Neural cell (in vitro differentiated cells): ENCODE measurements at regions not wholly inside any gene's neighbourhood (a gene's known extent, or its start where the extent isn't known, plus 50 kb on each side); places are given as distances from the start of the nearest gene placed in this dataset.

ENCODE experiments used
- H2AFZ ChIP-seq: fragments of 200-600, 300-800 bp; sonication (generic), shearing (Covaris generic); 2 replicates; pipeline ENCODE4 v1.6.0; 2014; ENCODE audit warnings: low read depth, mild to moderate bottlenecking, antibody characterized with exemption, low read length, moderate library complexity
- H3F3A ChIP-seq: fragments of 200-600 bp; shearing (Covaris generic); 2 replicates; pipeline ENCODE4 v1.6.1; 2016; ENCODE audit warnings: mild to moderate bottlenecking, moderate library complexity, mixed read lengths, antibody characterized with exemption, low read length; ENCODE audit not compliant: insufficient read depth, poor library complexity, severe bottlenecking
- H3K27ac ChIP-seq: fragments of 200-600, 300-800 bp; sonication (generic), shearing (Covaris generic); 2 replicates; pipeline ENCODE4 v1.5.1; 2014; ENCODE audit warnings: mild to moderate bottlenecking, low read length, moderate library complexity
- H3K27me3 ChIP-seq: fragments of 300-800, 200-600 bp; sonication (generic), shearing (Covaris generic); 2 replicates; pipeline ENCODE4 v1.6.0; 2014; ENCODE audit warnings: mild to moderate bottlenecking, low read depth, low read length, moderate library complexity; ENCODE audit not compliant: insufficient read depth
- H3K36me3 ChIP-seq: fragments of 300-800, 200-600 bp; sonication (generic), shearing (Covaris generic); 2 replicates; pipeline ENCODE4 v1.5.1; 2014; ENCODE audit warnings: mild to moderate bottlenecking, antibody characterized with exemption, low read length, moderate library complexity; ENCODE audit not compliant: insufficient read depth
- H3K4me2 ChIP-seq: fragments of 300-800, 200-600 bp; sonication (generic), shearing (Covaris generic); 2 replicates; pipeline ENCODE4 v1.6.0; 2014; ENCODE audit warnings: mild to moderate bottlenecking, low read length
- H3K4me3 ChIP-seq: fragments of 300-800, 200-600 bp; sonication (generic), shearing (Covaris generic); 2 replicates; pipeline ENCODE4 v1.5.1; 2014; ENCODE audit warnings: mild to moderate bottlenecking, low read length, moderate library complexity
- H3K79me2 ChIP-seq: fragments of 200-600 bp; shearing (Covaris generic); replicated peaks from 2 replicates; pipeline ENCODE4 v1.6.0; 2014; ENCODE audit warnings: mild to moderate bottlenecking, low read length, moderate library complexity; ENCODE audit not compliant: insufficient read depth
- H3K9ac ChIP-seq: fragments of 300-800, 200-600 bp; sonication (generic), shearing (Covaris generic); 2 replicates; pipeline ENCODE4 v1.6.1; 2016; ENCODE audit warnings: mild to moderate bottlenecking, low read length, mixed read lengths
- H3K9me2 ChIP-seq: fragments of 200-600 bp; shearing (Covaris generic); 2 replicates; pipeline ENCODE4 v1.6.1; 2016; ENCODE audit warnings: mild to moderate bottlenecking, low read length, mixed read lengths; ENCODE audit not compliant: insufficient read depth
- H3K9me3 ChIP-seq: fragments of 200-600, 300-800 bp; sonication (generic), shearing (Covaris generic); 2 replicates; pipeline ENCODE4 v1.6.1; 2016; ENCODE audit warnings: mild to moderate bottlenecking, mixed run types, low read length, moderate library complexity, mixed read lengths
- H4K20me1 ChIP-seq: fragments of 200-600 bp; shearing (Covaris generic); 2 replicates; pipeline ENCODE4 v1.6.1; 2016; ENCODE audit warnings: mild to moderate bottlenecking, mixed run types; ENCODE audit not compliant: insufficient read depth
- EP300 ChIP-seq: fragments of 450-650 bp; conservative IDR thresholded peaks from 2 replicates; pipeline ENCODE4 v1.6.1; 2014; ENCODE audit warnings: antibody characterized with exemption, mild to moderate bottlenecking, moderate library complexity; ENCODE audit not compliant: poor library complexity, severe bottlenecking
- EZH2 ChIP-seq: fragments of 200-600, 300-800 bp; shearing (Covaris generic), sonication (generic); IDR thresholded peaks from 2 replicates; pipeline ENCODE4 v1.6.1; 2014; ENCODE audit warnings: antibody characterized with exemption, low read length, borderline replicate concordance, mild to moderate bottlenecking; ENCODE audit not compliant: insufficient read depth, poor library complexity, severe bottlenecking
- MXI1 ChIP-seq: fragments of 450-650 bp; conservative IDR thresholded peaks from 2 replicates; pipeline ENCODE4 v1.6.1; 2014; ENCODE audit warnings: antibody characterized with exemption, mild to moderate bottlenecking; ENCODE audit not compliant: poor library complexity, severe bottlenecking
- POLR2AphosphoS5 ChIP-seq: IDR thresholded peaks from 2 replicates; pipeline ENCODE4 v1.6.1; 2012
- RAD21 ChIP-seq: fragments of 450-650 bp; conservative IDR thresholded peaks from 2 replicates; pipeline ENCODE4 v1.6.1; 2014; ENCODE audit warnings: antibody characterized with exemption, mild to moderate bottlenecking, moderate library complexity
- SMC3 ChIP-seq: fragments of 450-650 bp; conservative IDR thresholded peaks from 2 replicates; pipeline ENCODE4 v1.6.1; 2014; ENCODE audit warnings: antibody characterized with exemption, mild to moderate bottlenecking, moderate library complexity; ENCODE audit not compliant: poor library complexity
- TAF1 ChIP-seq: IDR thresholded peaks from 2 replicates; pipeline ENCODE4 v1.6.1; 2012; ENCODE audit warnings: low read depth
- TF ChIP-seq, protein P1 (sequence below): fragments of 450-650 bp; IDR thresholded peaks from 2 replicates; pipeline ENCODE4 v1.5.1; 2014; ENCODE audit warnings: antibody characterized with exemption, mild to moderate bottlenecking, moderate library complexity; ENCODE audit not compliant: poor library complexity, severe bottlenecking
- TF ChIP-seq, protein P2 (sequence below): IDR thresholded peaks from 2 replicates; pipeline ENCODE4 v1.6.1; 2012; ENCODE audit warnings: borderline replicate concordance

DNA sequence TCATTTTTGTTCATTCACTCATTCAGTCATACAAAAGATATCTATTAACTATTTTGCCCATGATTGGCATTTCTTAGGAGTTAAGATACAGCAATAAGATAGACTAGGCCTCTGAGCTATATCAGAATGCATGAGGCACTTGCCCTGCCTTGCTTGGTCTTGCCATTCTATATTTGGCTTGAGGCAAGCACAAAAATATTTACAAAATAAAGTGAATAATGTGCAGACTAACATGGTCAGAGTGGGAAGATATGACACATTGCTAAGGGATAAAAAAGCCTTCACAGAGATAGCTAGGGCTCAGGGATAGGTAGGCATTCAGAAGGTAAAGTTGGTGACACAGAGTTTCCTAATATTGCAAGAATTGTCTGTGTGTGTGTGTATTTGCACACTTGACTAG, 75.0 kb upstream of the MMADHC start:
- Histone ChIP-seq H3K4me3 (no peak overlapping the region), H2AFZ (no peak overlapping the region), H3F3A (no peaks in the 10 kb centered on the region), H3K36me3 (no peaks in the 10 kb centered on the region), H3K9ac (no peak overlapping the region), H3K4me2 (no peak overlapping the region), H3K27me3 (no peaks in the 10 kb centered on the region), H3K9me3 (peaks cover 5% of the 10 kb centered on the region), H3K79me2 (no peaks in the 10 kb centered on the region), H4K20me1 (no peaks in the 10 kb centered on the region), H3K9me2 (no peaks in the 10 kb centered on the region), H3K27ac (no peak overlapping the region)
- TF ChIP-seq, protein P1, sequence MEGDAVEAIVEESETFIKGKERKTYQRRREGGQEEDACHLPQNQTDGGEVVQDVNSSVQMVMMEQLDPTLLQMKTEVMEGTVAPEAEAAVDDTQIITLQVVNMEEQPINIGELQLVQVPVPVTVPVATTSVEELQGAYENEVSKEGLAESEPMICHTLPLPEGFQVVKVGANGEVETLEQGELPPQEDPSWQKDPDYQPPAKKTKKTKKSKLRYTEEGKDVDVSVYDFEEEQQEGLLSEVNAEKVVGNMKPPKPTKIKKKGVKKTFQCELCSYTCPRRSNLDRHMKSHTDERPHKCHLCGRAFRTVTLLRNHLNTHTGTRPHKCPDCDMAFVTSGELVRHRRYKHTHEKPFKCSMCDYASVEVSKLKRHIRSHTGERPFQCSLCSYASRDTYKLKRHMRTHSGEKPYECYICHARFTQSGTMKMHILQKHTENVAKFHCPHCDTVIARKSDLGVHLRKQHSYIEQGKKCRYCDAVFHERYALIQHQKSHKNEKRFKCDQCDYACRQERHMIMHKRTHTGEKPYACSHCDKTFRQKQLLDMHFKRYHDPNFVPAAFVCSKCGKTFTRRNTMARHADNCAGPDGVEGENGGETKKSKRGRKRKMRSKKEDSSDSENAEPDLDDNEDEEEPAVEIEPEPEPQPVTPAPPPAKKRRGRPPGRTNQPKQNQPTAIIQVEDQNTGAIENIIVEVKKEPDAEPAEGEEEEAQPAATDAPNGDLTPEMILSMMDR: no peak
- TF ChIP-seq SMC3 (no peak), POLR2AphosphoS5 (no peak)

DNA sequence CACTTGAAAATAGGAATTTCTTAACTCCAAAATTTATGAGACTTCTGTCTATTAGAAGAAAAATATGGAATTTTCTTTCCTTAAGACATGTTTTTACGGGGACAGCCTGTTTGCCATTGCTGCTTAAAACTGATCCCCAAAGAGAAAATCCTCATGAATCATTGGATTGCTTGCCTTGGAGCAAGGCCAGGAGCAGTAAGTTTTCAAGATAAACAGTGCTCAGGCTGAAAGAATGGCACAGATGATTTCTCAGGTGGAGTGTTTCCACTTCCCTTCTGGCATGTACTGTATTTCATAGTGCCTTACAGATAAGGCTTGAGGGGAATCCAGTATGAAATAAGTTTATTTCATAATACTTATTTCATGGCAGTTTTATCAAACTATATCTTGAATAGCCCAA, 74.3 kb upstream of the MMADHC start:
- Histone ChIP-seq H3K36me3 (no peaks in the 10 kb centered on the region), H3F3A (no peaks in the 10 kb centered on the region), H3K4me3 (no peak overlapping the region), H3K79me2 (no peaks in the 10 kb centered on the region), H3K27ac (no peak overlapping the region), H3K9me3 (peaks cover 5% of the 10 kb centered on the region), H3K4me2 (no peak overlapping the region), H3K9me2 (no peaks in the 10 kb centered on the region), H4K20me1 (no peaks in the 10 kb centered on the region), H3K9ac (no peak overlapping the region), H3K27me3 (no peaks in the 10 kb centered on the region), H2AFZ (no peak overlapping the region)
- TF ChIP-seq, protein P1: no peak
- TF ChIP-seq TAF1 (no peak), POLR2AphosphoS5 (no peak), MXI1 (no peak), RAD21 (no peak), EZH2 (no peak), EP300 (no peak), SMC3 (no peak)
- TF ChIP-seq, protein P2, sequence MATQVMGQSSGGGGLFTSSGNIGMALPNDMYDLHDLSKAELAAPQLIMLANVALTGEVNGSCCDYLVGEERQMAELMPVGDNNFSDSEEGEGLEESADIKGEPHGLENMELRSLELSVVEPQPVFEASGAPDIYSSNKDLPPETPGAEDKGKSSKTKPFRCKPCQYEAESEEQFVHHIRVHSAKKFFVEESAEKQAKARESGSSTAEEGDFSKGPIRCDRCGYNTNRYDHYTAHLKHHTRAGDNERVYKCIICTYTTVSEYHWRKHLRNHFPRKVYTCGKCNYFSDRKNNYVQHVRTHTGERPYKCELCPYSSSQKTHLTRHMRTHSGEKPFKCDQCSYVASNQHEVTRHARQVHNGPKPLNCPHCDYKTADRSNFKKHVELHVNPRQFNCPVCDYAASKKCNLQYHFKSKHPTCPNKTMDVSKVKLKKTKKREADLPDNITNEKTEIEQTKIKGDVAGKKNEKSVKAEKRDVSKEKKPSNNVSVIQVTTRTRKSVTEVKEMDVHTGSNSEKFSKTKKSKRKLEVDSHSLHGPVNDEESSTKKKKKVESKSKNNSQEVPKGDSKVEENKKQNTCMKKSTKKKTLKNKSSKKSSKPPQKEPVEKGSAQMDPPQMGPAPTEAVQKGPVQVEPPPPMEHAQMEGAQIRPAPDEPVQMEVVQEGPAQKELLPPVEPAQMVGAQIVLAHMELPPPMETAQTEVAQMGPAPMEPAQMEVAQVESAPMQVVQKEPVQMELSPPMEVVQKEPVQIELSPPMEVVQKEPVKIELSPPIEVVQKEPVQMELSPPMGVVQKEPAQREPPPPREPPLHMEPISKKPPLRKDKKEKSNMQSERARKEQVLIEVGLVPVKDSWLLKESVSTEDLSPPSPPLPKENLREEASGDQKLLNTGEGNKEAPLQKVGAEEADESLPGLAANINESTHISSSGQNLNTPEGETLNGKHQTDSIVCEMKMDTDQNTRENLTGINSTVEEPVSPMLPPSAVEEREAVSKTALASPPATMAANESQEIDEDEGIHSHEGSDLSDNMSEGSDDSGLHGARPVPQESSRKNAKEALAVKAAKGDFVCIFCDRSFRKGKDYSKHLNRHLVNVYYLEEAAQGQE: no peak
